MCF 10A (cell line): ENCODE measurements at regions not wholly inside any gene's neighbourhood (a gene's known extent, or its start where the extent isn't known, plus 50 kb on each side); places are given as distances from the start of the nearest gene placed in this dataset.

Source experiments
- BruUV-seq: library from RNA; stranded (reverse); fragments of 400-500 nt; replicated peaks from 2 replicates; lab custom pipeline; 2021; lab: Mats Ljungman, UMichigan
- CTCF ChIA-PET: fragments of 300-600 bp; sonication (Branson Sonifier 250); formaldehyde crosslinking; extraction: SDS; loops from one replicate; lab custom pipeline; 2021; ENCODE audit warnings: antibody characterized with exemption, inconsistent platforms; lab: Yijun Ruan, JAX
- POLR2A ChIA-PET: fragments of 300-600, 350-650 bp; sonication (Branson Sonifier 250); formaldehyde crosslinking; extraction: SDS; loops from one replicate; lab custom pipeline; 2020; ENCODE audit warnings: antibody characterized with exemption, inconsistent platforms; lab: Yijun Ruan, JAX
- DNase-seq: peaks from one replicate; pipeline ENCODE4 v3.0.0-alpha.2; 2018; ENCODE audit not compliant: unreplicated experiment
- H3K27ac Mint-ChIP-seq: one replicate; pipeline ENCODE4 v1.8.0; 2022; ENCODE audit warnings: mild to moderate bottlenecking, low read depth, mixed read lengths; ENCODE audit not compliant: unreplicated experiment
- H3K27me3 Mint-ChIP-seq: one replicate; pipeline ENCODE4 v1.8.0; 2022; ENCODE audit warnings: mixed read lengths; ENCODE audit not compliant: insufficient read depth, unreplicated experiment
- H3K36me3 Mint-ChIP-seq: one replicate; pipeline ENCODE4 v1.8.0; 2022; ENCODE audit warnings: mild to moderate bottlenecking, moderate library complexity, mixed read lengths; ENCODE audit not compliant: insufficient read depth, unreplicated experiment
- H3K4me1 Mint-ChIP-seq: one replicate; pipeline ENCODE4 v1.8.0; 2022; ENCODE audit warnings: mixed read lengths; ENCODE audit not compliant: insufficient read depth, unreplicated experiment
- H3K4me3 Mint-ChIP-seq: one replicate; pipeline ENCODE4 v1.8.0; 2022; ENCODE audit warnings: mild to moderate bottlenecking, moderate library complexity, mixed read lengths; ENCODE audit not compliant: unreplicated experiment
- H3K9me3 Mint-ChIP-seq: one replicate; pipeline ENCODE4 v1.8.0; 2022; ENCODE audit warnings: mixed read lengths; ENCODE audit not compliant: unreplicated experiment
- CTCF ChIP-seq: fragments of 200-600 bp; IDR thresholded peaks from one replicate; pipeline ENCODE4 v1.8.0; 2022; ENCODE audit warnings: antibody characterized with exemption, mild to moderate bottlenecking; ENCODE audit not compliant: unreplicated experiment
- intact Hi-C: fragments of 100-400 bp; cut with micrococcal nuclease; formaldehyde crosslinking; loops from 2 replicates; pipeline ENCODE4 v1.14.1; 2022

DNA sequence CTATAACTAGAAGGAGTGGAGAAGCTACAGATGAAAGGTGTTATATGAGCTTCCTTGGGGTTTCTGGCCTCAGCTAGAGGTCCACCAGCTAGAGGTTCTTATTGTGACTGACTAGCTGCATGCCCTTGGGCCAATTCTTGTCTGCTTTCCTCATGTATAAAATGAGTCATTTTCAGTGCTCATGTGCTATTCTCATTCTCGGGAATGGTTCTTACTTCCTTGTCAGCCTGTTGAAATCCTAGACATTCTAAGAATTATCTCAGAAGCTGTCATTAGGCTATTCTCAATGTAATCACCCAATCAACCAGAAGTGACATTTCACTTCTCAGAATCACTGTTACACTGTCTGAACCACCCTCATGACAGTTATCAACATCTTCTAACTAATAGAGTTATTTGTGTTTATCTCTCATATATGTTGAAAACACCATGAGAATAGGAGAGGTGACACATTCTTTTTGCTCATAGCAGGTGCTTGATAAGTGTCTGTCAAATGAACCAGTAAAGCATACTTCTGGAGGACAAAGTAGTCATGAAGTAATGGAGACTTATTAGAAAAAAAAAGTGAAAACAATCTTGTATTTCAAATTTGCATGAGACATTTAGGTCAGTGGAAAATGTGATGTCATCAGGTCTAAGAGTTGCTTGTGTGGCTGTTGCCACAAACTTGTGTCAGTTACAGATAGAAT is 122.8 kb upstream of the IVNS1ABP start:
- BruUV-seq, result no TSS peak
- no peaks in the 10 kb centered on the region for H3K9me3 Mint-ChIP-seq
- H3K4me3 Mint-ChIP-seq, result no peak overlapping the region
- no peaks in the 10 kb centered on the region for H3K36me3 Mint-ChIP-seq
- peaks cover 10% of the 10 kb centered on the region for H3K4me1 Mint-ChIP-seq
- no peak overlapping the region for H3K27ac Mint-ChIP-seq
- intact Hi-C loops, result loop anchor here (1.0 to 10.0 kb wide), 4 partner anchors 73 to 395 kb away; partner anchors contain the start of gene RNF2
- TF ChIP-seq CTCF, result no peak
- ChIA-PET CTCF (interaction anchor here (0.6 to 1.4 kb wide), 6 partner anchors 9 to 230 kb away, joined by 3 to 5 read pairs (median 4); no protein-coding TSS in a partner anchor), POLR2A (interaction anchor here (1.1 to 2.9 kb wide), 8 partner anchors 8 to 206 kb away, joined by 3 to 21 read pairs (median 5); partner anchors contain the start of gene IVNS1ABP)
- no peaks in the 10 kb centered on the region for H3K27me3 Mint-ChIP-seq
- DNase-seq, result peak; percentile 95

GRCh38 chr1:185438936-185439335 is 121.9 kb upstream of the IVNS1ABP start:
- H3K4me1 Mint-ChIP-seq, result peaks cover 10% of the 10 kb centered on the region
- no TSS peak for BruUV-seq
- intact Hi-C loops, result loop anchor here (1.0 to 10.0 kb wide), 4 partner anchors 72 to 394 kb away; partner anchors contain the start of gene RNF2
- no peaks in the 10 kb centered on the region for H3K36me3 Mint-ChIP-seq
- CTCF ChIA-PET, result interaction anchor here (0.6 to 1.3 kb wide), 3 partner anchors 40 to 231 kb away, joined by 4 read pairs; no protein-coding TSS in a partner anchor
- POLR2A ChIA-PET, result interaction anchor here (0.6 to 2.9 kb wide), 4 partner anchors 13 to 207 kb away, joined by 3 to 21 read pairs (median 6); partner anchors contain the start of gene IVNS1ABP
- no peak for TF ChIP-seq CTCF
- no peak overlapping the region for H3K27ac Mint-ChIP-seq
- no peak overlapping the region for H3K4me3 Mint-ChIP-seq
- H3K27me3 Mint-ChIP-seq, result no peaks in the 10 kb centered on the region
- DNase-seq, result no peak
- no peaks in the 10 kb centered on the region for H3K9me3 Mint-ChIP-seq

- ChIA-PET CTCF (interaction anchor here (0.7 to 1.9 kb wide), 3 partner anchors 94 to 160 kb away, joined by 3 to 8 read pairs (median 3); partner anchors contain the start of gene IVNS1ABP), POLR2A (interaction anchor here (1.1 kb wide), 1 partner anchor 210 kb away, joined by 3 read pairs; no protein-coding TSS in a partner anchor)
- no peak overlapping the region for H3K4me3 Mint-ChIP-seq
- H3K27ac Mint-ChIP-seq, result no peak overlapping the region
- TF ChIP-seq CTCF, result no peak
- H3K36me3 Mint-ChIP-seq, result no peaks in the 10 kb centered on the region
- no peak for DNase-seq
- no TSS peak for BruUV-seq
- H3K4me1 Mint-ChIP-seq, result peaks cover under 1% of the 10 kb centered on the region
- no peaks in the 10 kb centered on the region for H3K27me3 Mint-ChIP-seq
- no peaks in the 10 kb centered on the region for H3K9me3 Mint-ChIP-seq
- intact Hi-C loops, result loop anchor here (5.0 to 10.0 kb wide), 3 partner anchors 69 to 391 kb away; partner anchors contain the start of gene RNF2
These were observed 118.8 kb upstream of the IVNS1ABP start for GRCh38 chr1:185435696-185436379.
